ENCODE measurements at regions not wholly inside any gene's neighbourhood (a gene's known extent, or its start where the extent isn't known, plus 50 kb on each side); places are given as distances from the start of the nearest gene placed in this dataset.

DNA sequence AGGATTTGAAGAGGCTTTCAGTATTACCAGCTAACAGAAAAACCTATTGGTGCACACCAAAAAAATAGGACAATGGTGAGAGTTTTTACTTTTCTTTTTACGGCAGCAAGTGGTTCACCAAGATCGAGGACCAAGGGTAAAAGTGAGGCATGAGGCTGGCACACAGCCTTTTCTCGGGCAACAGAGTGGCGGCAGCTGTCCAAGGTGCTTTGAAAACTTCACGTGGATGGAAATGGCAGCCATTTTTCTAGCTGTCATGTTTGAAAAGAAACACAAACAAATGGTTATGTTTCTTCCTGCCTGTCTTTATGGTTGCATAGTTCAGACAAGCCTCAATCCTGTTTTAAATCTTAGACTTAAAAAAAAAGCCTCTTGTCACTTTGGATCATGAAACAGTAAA, 812.5 kb upstream of the CHAC2 start:
- H3K27ac ChIP-seq = no peak overlapping the region
- TF ChIP-seq, protein P1, sequence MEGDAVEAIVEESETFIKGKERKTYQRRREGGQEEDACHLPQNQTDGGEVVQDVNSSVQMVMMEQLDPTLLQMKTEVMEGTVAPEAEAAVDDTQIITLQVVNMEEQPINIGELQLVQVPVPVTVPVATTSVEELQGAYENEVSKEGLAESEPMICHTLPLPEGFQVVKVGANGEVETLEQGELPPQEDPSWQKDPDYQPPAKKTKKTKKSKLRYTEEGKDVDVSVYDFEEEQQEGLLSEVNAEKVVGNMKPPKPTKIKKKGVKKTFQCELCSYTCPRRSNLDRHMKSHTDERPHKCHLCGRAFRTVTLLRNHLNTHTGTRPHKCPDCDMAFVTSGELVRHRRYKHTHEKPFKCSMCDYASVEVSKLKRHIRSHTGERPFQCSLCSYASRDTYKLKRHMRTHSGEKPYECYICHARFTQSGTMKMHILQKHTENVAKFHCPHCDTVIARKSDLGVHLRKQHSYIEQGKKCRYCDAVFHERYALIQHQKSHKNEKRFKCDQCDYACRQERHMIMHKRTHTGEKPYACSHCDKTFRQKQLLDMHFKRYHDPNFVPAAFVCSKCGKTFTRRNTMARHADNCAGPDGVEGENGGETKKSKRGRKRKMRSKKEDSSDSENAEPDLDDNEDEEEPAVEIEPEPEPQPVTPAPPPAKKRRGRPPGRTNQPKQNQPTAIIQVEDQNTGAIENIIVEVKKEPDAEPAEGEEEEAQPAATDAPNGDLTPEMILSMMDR (conservative IDR thresholded peaks at IDR 0.05; ENCODE audit: low read depth) = no peak
- DNase-seq (ENCODE audit: low spot score) = peak; percentile 8
- POLR2A ChIA-PET (ENCODE audit: low non-redundant PET) = no interaction called here
- CTCF ChIA-PET = interaction anchor here (0.6 kb wide), 1 partner anchor 134 kb away, joined by 4 read pairs; no protein-coding TSS in a partner anchor

DNA sequence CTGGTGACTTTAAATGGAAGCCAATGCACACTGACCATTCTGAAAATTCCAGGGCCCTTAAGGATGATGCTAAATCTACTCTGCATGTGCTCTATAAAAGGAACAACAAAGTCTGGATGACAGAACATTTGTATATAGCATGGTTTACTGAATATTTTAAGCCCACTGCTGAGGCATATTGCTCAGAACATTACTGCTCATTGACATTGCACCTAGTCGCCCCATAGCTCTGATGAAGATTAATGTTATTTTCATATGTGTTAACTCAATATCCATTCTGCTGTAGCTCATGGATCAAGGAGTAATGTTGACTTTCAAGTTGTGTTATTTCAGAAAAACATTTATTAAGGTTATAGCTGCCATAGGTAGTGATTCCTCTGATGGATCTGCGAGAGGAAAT, 827.5 kb upstream of the CHAC2 start:
- POLR2A ChIA-PET (ENCODE audit: low non-redundant PET) = no interaction called here
- H3K27ac ChIP-seq = no peak overlapping the region
- CTCF ChIA-PET = interaction anchor here (0.6 kb wide), 1 partner anchor 826 kb away, joined by 3 read pairs; no protein-coding TSS in a partner anchor
- TF ChIP-seq, protein P1 (conservative IDR thresholded peaks at IDR 0.05; ENCODE audit: low read depth) = no peak
- DNase-seq (ENCODE audit: low spot score) = no peak

DNA sequence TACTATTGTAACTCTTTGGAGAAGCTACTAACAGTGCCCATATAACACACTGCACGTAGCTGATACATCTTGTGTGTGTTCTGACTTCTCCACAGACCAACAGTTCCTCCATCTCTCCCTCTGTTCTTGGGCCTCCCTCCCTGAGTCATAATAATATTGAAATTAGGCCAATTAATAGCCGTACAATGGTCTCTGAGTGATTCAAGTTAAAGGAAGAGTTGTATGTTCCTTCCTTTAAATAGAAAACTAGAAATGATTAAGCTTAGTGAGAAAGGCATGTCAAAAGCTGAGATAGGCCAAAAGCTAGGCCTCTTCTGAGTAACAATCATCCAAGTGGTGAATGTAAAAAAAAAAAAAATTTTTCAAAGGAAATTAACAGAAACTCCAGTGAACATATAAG, 828.4 kb upstream of the CHAC2 start:
- TF ChIP-seq, protein P1 (conservative IDR thresholded peaks at IDR 0.05; ENCODE audit: low read depth) = no peak
- ChIA-PET CTCF (no interaction called here), POLR2A (ENCODE audit: low non-redundant PET) (no interaction called here)
- H3K27ac ChIP-seq = no peak overlapping the region
- no peak for DNase-seq (ENCODE audit: low spot score)

DNA sequence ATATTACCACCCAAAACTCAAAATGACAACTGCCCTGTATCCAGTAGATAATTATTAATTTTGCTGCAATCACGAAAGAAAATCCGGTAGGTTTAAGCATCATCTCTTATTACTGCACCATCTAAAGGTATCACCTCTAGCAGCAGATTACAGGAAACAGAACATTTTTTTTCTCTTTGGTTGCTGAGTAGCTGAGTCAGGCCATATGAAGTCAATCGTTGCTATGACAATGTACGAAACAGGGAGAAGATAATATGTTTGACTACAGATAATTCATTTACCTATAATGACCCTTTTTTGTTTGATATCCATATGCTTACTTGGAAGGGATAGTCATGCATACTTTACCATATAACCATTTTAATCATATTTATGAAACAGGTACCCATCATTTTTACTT, 831.6 kb upstream of the CHAC2 start:
- H3K27ac ChIP-seq = no peak overlapping the region
- POLR2A ChIA-PET (ENCODE audit: low non-redundant PET) = no interaction called here
- TF ChIP-seq, protein P1 (conservative IDR thresholded peaks at IDR 0.05; ENCODE audit: low read depth) = no peak
- CTCF ChIA-PET = no interaction called here
- DNase-seq (ENCODE audit: low spot score) = no peak

- no peak overlapping the region for H3K27ac ChIP-seq
- CTCF ChIA-PET = interaction anchor here (0.8 kb wide), 1 partner anchor 14 kb away, joined by 5 read pairs; no protein-coding TSS in a partner anchor
- POLR2A ChIA-PET (ENCODE audit: low non-redundant PET) = no interaction called here
- DNase-seq (ENCODE audit: low spot score) = no peak
- TF ChIP-seq, protein P1 (conservative IDR thresholded peaks at IDR 0.05; ENCODE audit: low read depth) = no peak
Observed at GRCh38 chr2:52934920-52935640, 832.5 kb upstream of the CHAC2 start.

DNA sequence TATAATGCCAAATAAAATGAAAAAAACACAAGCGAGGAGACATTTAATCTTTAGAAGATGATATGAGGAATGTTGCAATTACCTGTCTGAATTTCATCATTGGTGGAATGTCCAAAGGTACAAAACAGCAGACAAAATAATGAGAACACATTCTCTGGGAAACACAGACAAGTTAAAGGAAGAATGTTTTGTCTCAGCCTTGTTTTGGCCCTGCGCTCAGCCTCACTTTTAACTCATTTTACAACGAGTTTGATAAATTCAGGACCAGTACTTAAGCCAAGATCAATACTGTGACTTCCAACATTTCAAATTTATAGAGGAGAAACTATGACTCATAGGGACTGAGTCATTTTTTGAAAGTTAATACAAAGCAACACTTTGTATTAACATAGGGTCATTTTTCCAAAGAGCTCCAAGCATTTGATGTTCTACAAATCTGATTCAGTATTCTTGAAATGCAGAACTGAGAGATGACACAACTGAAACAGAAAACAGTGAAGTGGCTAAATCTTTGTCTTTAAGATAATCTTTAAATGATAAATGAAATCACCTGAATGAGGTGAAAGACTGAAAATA, 833.2 kb upstream of the CHAC2 start:
- TF ChIP-seq, protein P1 (conservative IDR thresholded peaks at IDR 0.05; ENCODE audit: low read depth) = no peak
- H3K27ac ChIP-seq = no peak overlapping the region
- CTCF ChIA-PET = interaction anchor here (0.8 kb wide), 1 partner anchor 14 kb away, joined by 5 read pairs; no protein-coding TSS in a partner anchor
- peak; percentile 72 for DNase-seq (ENCODE audit: low spot score)
- POLR2A ChIA-PET (ENCODE audit: low non-redundant PET) = no interaction called here
